ENCODE measurements at regions not wholly inside any gene's neighbourhood (a gene's known extent, or its start where the extent isn't known, plus 50 kb on each side); places are given as distances from the start of the nearest gene placed in this dataset.

DNA sequence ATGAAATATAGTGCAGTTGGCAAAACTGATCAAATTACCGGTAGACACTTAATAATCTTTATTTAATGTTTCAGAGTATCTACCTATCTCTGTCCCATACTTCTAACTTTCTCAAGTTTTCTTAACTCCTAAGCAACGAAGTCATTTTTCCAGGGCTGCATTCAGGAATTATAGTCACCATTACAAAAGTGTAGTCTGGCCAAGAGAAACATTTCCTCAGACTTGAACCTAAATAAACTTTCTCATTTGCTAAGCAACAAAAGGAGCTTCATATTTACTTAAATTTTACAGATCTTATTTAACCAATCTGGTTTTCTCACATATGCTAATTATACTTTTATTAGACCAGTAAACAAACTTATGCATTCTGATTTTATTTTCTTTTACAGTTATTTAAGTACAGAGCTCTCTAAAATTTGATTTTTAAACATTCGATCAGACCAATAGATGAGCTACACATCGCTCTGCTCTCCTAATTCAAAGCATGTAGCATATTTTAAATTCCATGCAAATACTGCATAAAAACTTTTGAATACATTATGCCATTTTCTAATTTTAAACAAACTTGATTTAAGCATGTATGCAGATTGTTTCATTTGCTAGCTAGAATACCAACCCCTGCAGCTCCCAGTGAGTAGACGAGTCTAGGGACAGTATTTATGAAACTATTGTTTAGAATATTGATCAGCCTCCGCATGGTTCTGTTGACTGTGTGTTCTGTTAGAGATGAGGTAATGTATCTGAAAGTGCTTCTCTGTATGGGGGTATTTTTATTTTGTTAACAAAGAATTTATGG, 201.4 kb downstream of the CHRM3 start:
- TF ChIP-seq, protein P1, sequence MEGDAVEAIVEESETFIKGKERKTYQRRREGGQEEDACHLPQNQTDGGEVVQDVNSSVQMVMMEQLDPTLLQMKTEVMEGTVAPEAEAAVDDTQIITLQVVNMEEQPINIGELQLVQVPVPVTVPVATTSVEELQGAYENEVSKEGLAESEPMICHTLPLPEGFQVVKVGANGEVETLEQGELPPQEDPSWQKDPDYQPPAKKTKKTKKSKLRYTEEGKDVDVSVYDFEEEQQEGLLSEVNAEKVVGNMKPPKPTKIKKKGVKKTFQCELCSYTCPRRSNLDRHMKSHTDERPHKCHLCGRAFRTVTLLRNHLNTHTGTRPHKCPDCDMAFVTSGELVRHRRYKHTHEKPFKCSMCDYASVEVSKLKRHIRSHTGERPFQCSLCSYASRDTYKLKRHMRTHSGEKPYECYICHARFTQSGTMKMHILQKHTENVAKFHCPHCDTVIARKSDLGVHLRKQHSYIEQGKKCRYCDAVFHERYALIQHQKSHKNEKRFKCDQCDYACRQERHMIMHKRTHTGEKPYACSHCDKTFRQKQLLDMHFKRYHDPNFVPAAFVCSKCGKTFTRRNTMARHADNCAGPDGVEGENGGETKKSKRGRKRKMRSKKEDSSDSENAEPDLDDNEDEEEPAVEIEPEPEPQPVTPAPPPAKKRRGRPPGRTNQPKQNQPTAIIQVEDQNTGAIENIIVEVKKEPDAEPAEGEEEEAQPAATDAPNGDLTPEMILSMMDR (IDR thresholded peaks at IDR 0.05): no peak
- TF ChIP-seq POLR2A (IDR thresholded peaks at IDR 0.05): no peak

All from esophagus squamous epithelium (tissue), 4 donors.